H1 (cell line): ENCODE measurements at regions not wholly inside any gene's neighbourhood (a gene's known extent, or its start where the extent isn't known, plus 50 kb on each side); places are given as distances from the start of the nearest gene placed in this dataset.

Experiments
- CTCF ChIA-PET: fragments of 300-600 bp; sonication (Branson Sonifier 250); formaldehyde crosslinking; loops from one replicate; lab custom pipeline; 2021; ENCODE audit not compliant: partially characterized antibody; lab: Charles Lee
- POLR2A ChIA-PET: fragments of 300-600 bp; sonication (Branson Sonifier 250); formaldehyde crosslinking; loops from one replicate; lab custom pipeline; 2021; ENCODE audit warnings: inconsistent platforms; ENCODE audit not compliant: partially characterized antibody; lab: Charles Lee
- DNase-seq, 2 experiments: peaks; one replicate each; pipeline versions ENCODE4 v3.0.0 to v3.0.0-alpha.2; 2010 to 2022; ENCODE audit warnings: low spot score in 2 of 2, low read depth in 1 of 2, mixed read lengths in 1 of 2
- FAIRE-seq: peaks from 2 replicates; lab custom pipeline; 2011; peaks lifted over from hg19 to GRCh38; lab: Jason Lieb, UNC
- H2AFZ ChIP-seq: 2 replicates; pipeline ENCODE4 v1.8.1; 2012; ENCODE audit warnings: low read length, inconsistent platforms
- H2AK5ac ChIP-seq: 2 replicates; pipeline ENCODE4 v1.6.1; 2013; ENCODE audit warnings: low read depth, low read length
- H2BK120ac ChIP-seq: replicated peaks from 2 replicates; pipeline ENCODE3; 2013; ENCODE audit warnings: low read depth, low read length, inconsistent platforms
- H2BK12ac ChIP-seq: 2 replicates; pipeline ENCODE4 v1.6.1; 2013; ENCODE audit warnings: low read depth, low read length
- H2BK15ac ChIP-seq: 2 replicates; pipeline ENCODE4 v1.6.1; 2013; ENCODE audit warnings: low read length
- H2BK20ac ChIP-seq: 2 replicates; pipeline ENCODE4 v1.6.1; 2013; ENCODE audit warnings: low read length
- H2BK5ac ChIP-seq: 2 replicates; pipeline ENCODE4 v1.6.1; 2013; ENCODE audit warnings: low read depth, low read length
- H3K14ac ChIP-seq: 2 replicates; pipeline ENCODE4 v1.6.1; 2013; ENCODE audit warnings: inconsistent platforms; ENCODE audit not compliant: insufficient read length
- H3K18ac ChIP-seq: 2 replicates; pipeline ENCODE4 v1.6.1; 2013; ENCODE audit warnings: low read length; ENCODE audit errors: extremely low read depth
- H3K23ac ChIP-seq: 2 replicates; pipeline ENCODE4 v1.6.1; 2013; ENCODE audit warnings: inconsistent platforms; ENCODE audit not compliant: insufficient read length
- H3K23me2 ChIP-seq: 2 replicates; pipeline ENCODE4 v1.6.1; 2013; ENCODE audit warnings: low read depth, low read length
- H3K27ac ChIP-seq: 2 replicates; pipeline ENCODE4 v1.6.1; 2011; ENCODE audit warnings: low read depth, low read length, inconsistent platforms
- H3K27me3 ChIP-seq, 4 experiments: replicated peaks in 1 of 4; 1 replicate in 1 of 4; 2 replicates in 3 of 4; pipeline versions ENCODE4 v1.6.1 to v1.8.1; 2011 to 2013; ENCODE audit warnings: low read length in 3 of 4, mild to moderate bottlenecking in 3 of 4, inconsistent platforms in 2 of 4, mixed read lengths in 2 of 4, moderate library complexity in 1 of 4; ENCODE audit not compliant: control insufficient read depth in 3 of 4, insufficient read depth in 3 of 4; ENCODE audit errors: extremely low read depth in 1 of 4
- H3K36me3 ChIP-seq, 4 experiments: 2 replicates each; pipeline versions ENCODE4 v1.6.1 to v1.8.1; 2011 to 2013; ENCODE audit warnings: mild to moderate bottlenecking in 4 of 4, low read length in 3 of 4, moderate library complexity in 2 of 4, control low read depth in 1 of 4, inconsistent platforms in 1 of 4; ENCODE audit not compliant: insufficient read depth in 4 of 4, control insufficient read depth in 2 of 4
- H3K4ac ChIP-seq: replicated peaks from 2 replicates; pipeline ENCODE3; 2013; ENCODE audit warnings: low read length, low read depth, mixed read lengths, inconsistent platforms; ENCODE audit not compliant: insufficient read length
- H3K4me1 ChIP-seq, 4 experiments: replicated peaks in 1 of 4; 1 replicate in 1 of 4; 2 replicates in 3 of 4; pipeline versions ENCODE4 v1.6.1 to v1.8.1; 2011 to 2013; ENCODE audit warnings: low read length in 3 of 4, inconsistent platforms in 2 of 4, mixed read lengths in 1 of 4; ENCODE audit not compliant: insufficient read depth in 4 of 4, control insufficient read depth in 3 of 4
- H3K4me2 ChIP-seq, 2 experiments: 2 replicates each; pipeline versions ENCODE4 v1.6.1 to v1.8.1; 2011 to 2013; ENCODE audit warnings: low read depth in 2 of 2, low read length in 2 of 2, control low read depth in 1 of 2, inconsistent platforms in 1 of 2, mild to moderate bottlenecking in 1 of 2; ENCODE audit not compliant: insufficient read depth in 1 of 2
- H3K4me3 ChIP-seq, 4 experiments: fragments of 200-600, 300-600 bp in 1 of 4; sonication (generic), shearing (Covaris generic), sonication (Bioruptor Twin) in 1 of 4; 2 replicates each; pipeline versions ENCODE4 v1.5.1 to v1.8.1; 2011 to 2016; ENCODE audit warnings: low read length in 4 of 4, low read depth in 3 of 4, control low read depth in 2 of 4, inconsistent platforms in 2 of 4, mild to moderate bottlenecking in 2 of 4, mixed read lengths in 1 of 4, moderate library complexity in 1 of 4; ENCODE audit not compliant: insufficient read depth in 2 of 4; ENCODE audit errors: extremely low read depth in 1 of 4
- H3K56ac ChIP-seq: replicated peaks from 2 replicates; pipeline ENCODE3; 2013; ENCODE audit warnings: low read depth, mild to moderate bottlenecking, mixed read lengths, low read length, inconsistent platforms; ENCODE audit not compliant: insufficient read length
- H3K79me1 ChIP-seq: 2 replicates; pipeline ENCODE4 v1.6.1; 2013; ENCODE audit warnings: low read depth, low read length, control low read depth
- H3K79me2 ChIP-seq, 2 experiments: 2 replicates each; pipeline versions ENCODE4 v1.6.1 to v1.8.1; 2012 to 2013; ENCODE audit warnings: low read length in 2 of 2, mild to moderate bottlenecking in 2 of 2, inconsistent platforms in 1 of 2; ENCODE audit not compliant: insufficient read depth in 2 of 2, control insufficient read depth in 1 of 2
- H3K9ac ChIP-seq, 4 experiments: replicated peaks in 1 of 4; 1 replicate in 1 of 4; 2 replicates in 3 of 4; pipeline versions ENCODE4 v1.6.1 to v1.8.1; 2011 to 2013; ENCODE audit warnings: low read depth in 3 of 4, low read length in 3 of 4, control low read depth in 2 of 4, mild to moderate bottlenecking in 2 of 4, moderate library complexity in 2 of 4, inconsistent platforms in 1 of 4; ENCODE audit errors: extremely low read depth in 1 of 4
- H3K9me3 ChIP-seq, 2 experiments: 2 replicates each; pipeline versions ENCODE4 v1.6.1 to v1.8.1; 2012 to 2013; ENCODE audit warnings: mild to moderate bottlenecking in 2 of 2, moderate library complexity in 2 of 2, control low read depth in 1 of 2, inconsistent platforms in 1 of 2, low read depth in 1 of 2, low read length in 1 of 2, mixed read lengths in 1 of 2; ENCODE audit not compliant: insufficient read depth in 2 of 2
- H4K20me1 ChIP-seq, 2 experiments: replicated peaks in 1 of 2; 2 replicates each; pipeline versions ENCODE3 to v1.8.1; 2011 to 2013; ENCODE audit warnings: inconsistent platforms in 2 of 2, low read length in 2 of 2, mild to moderate bottlenecking in 1 of 2; ENCODE audit not compliant: insufficient read depth in 2 of 2, control insufficient read depth in 1 of 2
- H4K5ac ChIP-seq: 2 replicates; pipeline ENCODE4 v1.6.1; 2013; ENCODE audit warnings: low read length, low read depth, mixed read lengths, inconsistent platforms; ENCODE audit not compliant: insufficient read length
- H4K8ac ChIP-seq: 2 replicates; pipeline ENCODE4 v1.8.0; 2013; ENCODE audit warnings: mild to moderate bottlenecking, moderate library complexity, low read length, inconsistent platforms; ENCODE audit not compliant: insufficient read depth; ENCODE audit errors: extremely low read depth
- H4K91ac ChIP-seq: replicated peaks from 2 replicates; pipeline ENCODE3; 2013; ENCODE audit warnings: low read length, mixed read lengths, inconsistent platforms; ENCODE audit not compliant: insufficient read length
- HDAC2 ChIP-seq, 2 experiments: fragments of 300-600 bp in 1 of 2; sonication (generic) in 1 of 2; IDR thresholded peaks; 2 replicates each; pipeline ENCODE4 v1.6.1; 2011 to 2012; ENCODE audit warnings: low read depth in 2 of 2, low read length in 2 of 2, mild to moderate bottlenecking in 2 of 2, moderate library complexity in 2 of 2, borderline replicate concordance in 1 of 2, inconsistent platforms in 1 of 2
- TEAD4 ChIP-seq: IDR thresholded peaks from 2 replicates; pipeline ENCODE4 v1.6.1; 2012; ENCODE audit warnings: low read depth, low read length, inconsistent platforms, mixed read lengths
- WGBS, 2 experiments: shearing (Covaris generic) in 1 of 2; methylation state at CpG; one replicate each; pipeline versions ENCODE4 v1.1.6 to v1.1.7; 2013 to 2015; ENCODE audit warnings: low lambda C conversion rate in 2 of 2, mixed read lengths in 2 of 2, inconsistent platforms in 1 of 2, low coverage in 1 of 2, missing lambda C conversion rate in 1 of 2; ENCODE audit not compliant: insufficient replicate concordance in 2 of 2, insufficient coverage in 1 of 2, insufficient read length in 1 of 2; ENCODE audit errors: extremely low coverage in 1 of 2, missing lambda C conversion rate in 1 of 2; 5-methylcytosine and 5-hydroxymethylcytosine counted together

GRCh38 chr9:21611891-21612290 lies 129.8 kb upstream of the IFNE start:
- H3K14ac ChIP-seq = no peak overlapping the region
- no peak for TF ChIP-seq HDAC2 (IDR thresholded peaks at IDR 0.05; ENCODE audit: borderline replicate concordance in 1 of 2, low read depth in 2 of 2, low read length in 2 of 2)
- no peak for TF ChIP-seq TEAD4
- TF ChIP-seq, all 59 proteins: peak for 0
- H4K8ac ChIP-seq = no peak overlapping the region
- peaks cover 0 to 5% (median 3%) of the 10 kb centered on the region in 4 experiments; a peak in 3 of 7 replicates for H3K4me1 ChIP-seq
- no peaks in the 10 kb centered on the region for H4K20me1 ChIP-seq
- no peak for FAIRE-seq
- H2BK5ac ChIP-seq = no peak overlapping the region
- H3K79me2 ChIP-seq = no peaks in the 10 kb centered on the region
- ChIA-PET CTCF (no interaction called here), POLR2A (no interaction called here)
- H2AK5ac ChIP-seq = no peak overlapping the region
- DNase-seq = no peak
- H3K36me3 ChIP-seq = no peaks in the 10 kb centered on the region
- no peak overlapping the region for H2BK12ac ChIP-seq
- no peak overlapping the region for H3K4me2 ChIP-seq
- H3K9ac ChIP-seq = no peak overlapping the region
- H3K18ac ChIP-seq = no peak overlapping the region
- H3K4me3 ChIP-seq = no peak overlapping the region
- H3K27ac ChIP-seq = no peak overlapping the region
- H4K91ac ChIP-seq = no peak overlapping the region
- H3K4ac ChIP-seq = no peak overlapping the region
- no peaks in the 10 kb centered on the region for H3K27me3 ChIP-seq
- H3K9me3 ChIP-seq = no peaks in the 10 kb centered on the region
- no peak overlapping the region for H3K56ac ChIP-seq
- H3K79me1 ChIP-seq = no peaks in the 10 kb centered on the region
- H3K23ac ChIP-seq = no peak overlapping the region
- H2BK15ac ChIP-seq = no peak overlapping the region
- 80% methylated on average over 1 of the region's 1 CpG; no CpG with 5 or more reads in 1 of the 2 experiments for WGBS, 2 experiments
- no peak overlapping the region for H2BK20ac ChIP-seq
- no peak overlapping the region for H2AFZ ChIP-seq
- H3K23me2 ChIP-seq = no peaks in the 10 kb centered on the region
- H2BK120ac ChIP-seq = no peak overlapping the region
- no peak overlapping the region for H4K5ac ChIP-seq
